ENCODE measurements at regions not wholly inside any gene's neighbourhood (a gene's known extent, or its start where the extent isn't known, plus 50 kb on each side); places are given as distances from the start of the nearest gene placed in this dataset.

- no peak for TF ChIP-seq CTCF (IDR thresholded peaks at IDR 0.05; ENCODE audit: low read depth, low read length, missing input control)
- no peak for TF ChIP-seq SP1 (IDR thresholded peaks at IDR 0.05)
- TF ChIP-seq, protein P1, sequence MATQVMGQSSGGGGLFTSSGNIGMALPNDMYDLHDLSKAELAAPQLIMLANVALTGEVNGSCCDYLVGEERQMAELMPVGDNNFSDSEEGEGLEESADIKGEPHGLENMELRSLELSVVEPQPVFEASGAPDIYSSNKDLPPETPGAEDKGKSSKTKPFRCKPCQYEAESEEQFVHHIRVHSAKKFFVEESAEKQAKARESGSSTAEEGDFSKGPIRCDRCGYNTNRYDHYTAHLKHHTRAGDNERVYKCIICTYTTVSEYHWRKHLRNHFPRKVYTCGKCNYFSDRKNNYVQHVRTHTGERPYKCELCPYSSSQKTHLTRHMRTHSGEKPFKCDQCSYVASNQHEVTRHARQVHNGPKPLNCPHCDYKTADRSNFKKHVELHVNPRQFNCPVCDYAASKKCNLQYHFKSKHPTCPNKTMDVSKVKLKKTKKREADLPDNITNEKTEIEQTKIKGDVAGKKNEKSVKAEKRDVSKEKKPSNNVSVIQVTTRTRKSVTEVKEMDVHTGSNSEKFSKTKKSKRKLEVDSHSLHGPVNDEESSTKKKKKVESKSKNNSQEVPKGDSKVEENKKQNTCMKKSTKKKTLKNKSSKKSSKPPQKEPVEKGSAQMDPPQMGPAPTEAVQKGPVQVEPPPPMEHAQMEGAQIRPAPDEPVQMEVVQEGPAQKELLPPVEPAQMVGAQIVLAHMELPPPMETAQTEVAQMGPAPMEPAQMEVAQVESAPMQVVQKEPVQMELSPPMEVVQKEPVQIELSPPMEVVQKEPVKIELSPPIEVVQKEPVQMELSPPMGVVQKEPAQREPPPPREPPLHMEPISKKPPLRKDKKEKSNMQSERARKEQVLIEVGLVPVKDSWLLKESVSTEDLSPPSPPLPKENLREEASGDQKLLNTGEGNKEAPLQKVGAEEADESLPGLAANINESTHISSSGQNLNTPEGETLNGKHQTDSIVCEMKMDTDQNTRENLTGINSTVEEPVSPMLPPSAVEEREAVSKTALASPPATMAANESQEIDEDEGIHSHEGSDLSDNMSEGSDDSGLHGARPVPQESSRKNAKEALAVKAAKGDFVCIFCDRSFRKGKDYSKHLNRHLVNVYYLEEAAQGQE (IDR thresholded peaks at IDR 0.05) = no peak
- no peak for TF ChIP-seq RAD21 (IDR thresholded peaks at IDR 0.05)
- TF ChIP-seq RXRA (IDR thresholded peaks at IDR 0.05) = no peak
- TF ChIP-seq JUND (IDR thresholded peaks at IDR 0.05) = no peak
- no peak for TF ChIP-seq GABPA (IDR thresholded peaks at IDR 0.05 in 1 of 2, conservative IDR thresholded peaks at IDR 0.05 in 1 of 2)
- TF ChIP-seq TAF1 (conservative IDR thresholded peaks at IDR 0.05) = no peak
- no peak for TF ChIP-seq HNF4G (IDR thresholded peaks at IDR 0.05)
- TF ChIP-seq MAX (IDR thresholded peaks at IDR 0.05) = no peak
Measured at GRCh38 chr12:61862986-61863385, 397.2 kb upstream of the USP15 start.
